NCI-H1436 treated with DMSO at 0.1 percent for 48 hours (cell line): ENCODE measurements at regions not wholly inside any gene's neighbourhood (a gene's known extent, or its start where the extent isn't known, plus 50 kb on each side); places are given as distances from the start of the nearest gene placed in this dataset.

ENCODE experiments used
- DNase-seq: peaks from one replicate; lab custom pipeline; 2025; lab: John Stamatoyannopoulos, UW

DNA sequence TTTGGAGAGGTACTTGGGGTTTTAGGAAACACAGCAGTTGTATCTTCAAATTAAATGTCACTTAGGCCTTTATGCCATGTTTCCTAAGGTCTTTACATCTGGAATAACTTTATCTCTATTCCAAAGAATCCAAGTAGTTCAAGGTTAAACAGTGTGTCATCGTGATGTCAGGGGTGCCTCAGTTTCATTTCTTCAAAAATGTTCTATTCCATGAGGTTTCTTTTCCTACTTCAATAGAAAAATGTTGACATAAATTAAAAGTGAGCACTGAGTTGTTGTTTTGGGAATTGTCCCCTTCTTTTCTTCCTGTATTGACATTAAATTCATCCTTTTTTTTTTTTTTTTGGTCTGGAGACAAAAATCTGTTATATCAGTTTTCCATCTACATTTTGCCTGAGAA is 160.6 kb upstream of the C21orf91 start:
- no peak for DNase-seq

DNA sequence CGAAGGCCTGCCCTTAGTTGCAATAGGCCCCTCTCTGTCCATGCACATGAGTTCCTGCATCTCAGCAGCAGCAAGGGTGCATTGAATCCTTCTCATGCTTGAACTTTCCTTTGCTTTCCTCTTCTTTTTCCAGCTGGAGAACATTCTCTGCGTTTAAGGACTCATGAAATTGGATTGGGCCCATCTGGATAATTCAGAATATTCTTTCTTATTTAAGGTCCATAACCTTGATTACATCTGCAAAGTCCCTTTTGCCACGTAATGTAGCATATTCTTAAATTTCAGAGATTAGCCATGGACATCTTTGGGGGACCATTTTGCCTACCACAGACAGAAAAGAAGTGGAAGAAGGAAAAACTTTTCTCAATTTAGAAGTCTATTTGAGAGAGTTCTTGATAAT is 159.7 kb upstream of the C21orf91 start:
- no peak for DNase-seq

DNA sequence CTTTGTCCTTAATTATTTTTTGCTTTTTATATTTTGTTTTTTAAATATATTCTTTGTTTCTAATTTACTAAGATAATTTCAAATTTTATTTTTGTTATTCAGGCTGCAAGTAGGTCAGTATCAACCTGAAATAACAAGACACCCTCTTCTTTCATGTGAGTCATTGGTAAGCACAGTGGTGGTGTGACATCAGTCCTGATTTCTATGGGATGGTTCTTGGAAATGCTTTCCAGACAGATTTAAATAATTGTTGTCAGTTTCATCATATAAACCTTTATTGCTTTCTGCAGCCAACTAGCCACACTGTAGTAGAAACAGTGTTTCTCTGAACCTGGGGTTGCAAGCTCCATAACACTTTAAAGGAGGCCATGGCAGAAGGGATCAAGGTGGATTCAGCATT is 157.5 kb upstream of the C21orf91 start:
- DNase-seq: no peak

DNA sequence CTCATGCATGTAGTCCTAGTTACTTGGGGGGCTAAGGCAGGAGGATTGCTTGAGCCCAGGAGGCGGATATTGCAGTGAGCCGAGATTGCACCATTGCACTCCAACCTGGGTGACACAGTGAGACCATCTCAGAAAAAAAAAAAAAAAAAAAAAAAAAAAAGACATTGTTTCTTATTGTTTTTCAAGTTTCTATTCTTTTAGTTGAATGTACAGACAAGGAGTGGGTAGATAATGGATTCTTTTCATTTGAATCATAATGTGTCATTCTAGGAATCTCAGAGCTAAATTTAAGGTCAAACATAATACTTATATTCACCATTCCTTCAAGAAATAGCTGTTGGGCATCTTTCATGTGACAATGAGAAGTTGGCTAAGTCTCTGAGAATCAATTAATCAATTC is 157.0 kb upstream of the C21orf91 start:
- DNase-seq: no peak

DNA sequence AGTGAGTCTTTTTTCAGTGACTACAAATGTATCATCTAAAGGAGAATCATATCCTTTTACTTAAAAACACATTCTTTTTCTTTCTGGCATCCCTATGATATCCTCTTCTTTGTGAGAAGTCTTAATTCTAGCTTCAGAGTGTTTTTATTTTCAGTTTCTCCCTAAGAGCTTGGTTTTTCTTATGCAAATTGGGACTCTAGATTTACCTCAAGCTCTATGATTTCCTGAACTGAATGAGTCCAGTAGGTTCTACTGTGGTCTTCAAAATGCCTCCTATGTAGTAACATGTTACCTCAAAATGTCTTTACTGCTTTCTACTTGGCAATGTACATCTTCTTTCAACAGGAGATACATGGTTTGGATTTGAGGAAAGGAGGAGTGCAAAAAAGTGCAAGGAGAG is 148.2 kb upstream of the C21orf91 start:
- no peak for DNase-seq

DNA sequence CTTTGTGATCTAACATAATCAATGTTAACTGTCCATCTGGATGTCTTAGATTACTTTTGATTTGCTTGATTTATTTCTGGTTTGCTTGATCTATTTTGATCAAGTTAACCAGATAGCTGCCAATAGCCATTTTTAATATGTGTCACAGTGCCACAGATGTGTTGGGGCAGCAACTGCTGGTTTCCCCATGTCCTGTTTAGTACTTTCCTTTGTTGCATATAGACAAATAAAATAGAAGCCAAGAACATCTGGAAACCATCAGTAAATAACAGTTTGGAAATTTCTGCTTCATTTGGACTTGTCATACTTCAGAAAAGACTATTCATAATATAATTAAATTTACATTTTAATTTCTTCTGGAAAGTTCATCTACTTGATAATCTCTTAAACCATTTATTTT is 145.6 kb upstream of the C21orf91 start:
- DNase-seq: no peak

DNA sequence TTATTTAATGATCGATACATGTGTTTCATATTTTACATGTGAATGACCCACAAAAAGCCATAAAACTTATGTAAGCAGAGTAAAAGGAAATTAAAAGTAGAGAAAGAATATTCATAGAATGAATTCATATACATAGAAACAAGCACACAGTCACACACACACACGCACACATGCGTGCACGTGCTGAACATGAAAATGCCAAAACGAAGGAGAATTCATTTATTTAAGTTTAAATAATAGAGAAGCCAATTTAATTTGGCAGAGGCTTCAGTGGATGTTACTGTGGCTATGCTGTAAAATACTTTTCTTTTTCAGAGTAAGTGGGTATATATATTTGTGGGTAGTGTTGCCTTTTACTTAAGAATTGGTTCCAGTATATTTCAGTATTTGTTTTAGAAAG is 145.0 kb upstream of the C21orf91 start:
- DNase-seq: no peak

DNA sequence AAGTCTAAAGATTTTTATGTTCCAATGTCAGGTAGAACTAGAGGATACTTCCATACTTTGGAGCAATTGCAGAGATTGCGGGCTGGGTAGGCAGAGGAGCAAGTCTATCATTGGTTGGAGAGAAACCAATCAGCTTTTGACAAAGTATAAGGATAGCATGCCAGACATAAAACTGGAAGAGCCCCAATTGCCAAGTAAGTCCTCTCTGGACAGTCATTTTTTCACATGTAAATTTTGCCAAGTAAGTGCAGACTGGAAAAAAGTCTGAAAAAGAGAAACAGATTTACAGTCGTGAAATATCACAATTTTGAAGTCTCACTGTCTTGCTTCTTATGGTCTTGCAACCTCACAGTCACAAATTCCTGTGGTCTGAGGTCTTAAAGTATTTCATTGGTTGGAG is 131.4 kb upstream of the C21orf91 start:
- no peak for DNase-seq

DNA sequence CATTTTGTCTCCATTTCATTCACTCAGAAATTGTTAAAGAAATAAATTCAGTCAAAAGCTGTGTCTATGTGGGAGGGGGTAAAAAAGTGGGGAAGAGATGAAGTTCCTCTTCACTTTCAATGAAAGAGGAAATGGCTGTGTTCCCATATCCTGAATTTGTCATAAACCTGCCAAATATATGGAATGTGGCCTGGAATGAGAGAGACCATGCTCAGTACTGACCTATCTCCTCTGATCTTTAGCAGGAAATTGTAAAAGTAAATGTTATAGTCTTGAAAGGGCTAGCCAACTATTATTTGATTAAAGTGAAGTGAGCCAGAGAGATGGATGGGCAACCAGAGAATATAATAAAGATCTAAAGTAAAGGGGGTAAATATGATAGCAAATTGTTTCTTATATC is 130.3 kb upstream of the C21orf91 start:
- no peak for DNase-seq

DNA sequence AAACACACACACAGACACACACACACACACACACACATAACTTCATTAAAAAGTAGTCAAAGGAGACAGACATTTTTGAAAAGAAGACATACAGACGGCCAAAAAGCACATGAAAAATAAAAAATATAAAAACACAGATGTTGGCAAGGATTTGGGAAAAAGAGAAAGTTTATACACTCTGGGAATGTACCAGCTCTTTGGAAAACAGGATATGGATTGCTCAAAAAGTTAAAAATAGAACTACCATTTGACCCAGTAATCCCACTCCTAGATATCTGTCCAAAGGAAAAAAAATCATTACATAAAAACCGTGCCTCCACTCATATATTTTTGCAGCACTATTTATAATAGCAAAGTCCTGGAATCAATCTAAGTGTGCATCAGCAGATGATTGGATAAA is 128.4 kb upstream of the C21orf91 start:
- DNase-seq: no peak

DNA sequence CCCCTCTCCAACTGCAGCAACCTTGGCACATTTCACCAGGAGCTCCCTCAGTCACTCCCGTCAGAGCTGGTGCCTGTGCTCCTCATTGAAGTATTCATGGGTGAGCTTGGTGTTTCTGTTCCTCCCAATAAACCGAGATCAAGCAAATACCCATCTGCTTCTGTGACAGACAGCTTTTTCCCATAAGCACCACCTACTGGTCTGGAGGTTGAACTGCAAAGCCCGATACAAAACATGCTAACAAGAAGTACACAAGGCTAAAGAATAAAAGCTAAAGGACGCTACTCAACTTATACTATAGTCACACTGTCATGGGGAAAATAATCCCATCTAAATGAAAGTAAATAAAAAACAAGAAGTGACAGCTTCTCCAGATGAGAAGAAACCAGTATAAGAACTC is 111.9 kb upstream of the C21orf91 start:
- no peak for DNase-seq

DNA sequence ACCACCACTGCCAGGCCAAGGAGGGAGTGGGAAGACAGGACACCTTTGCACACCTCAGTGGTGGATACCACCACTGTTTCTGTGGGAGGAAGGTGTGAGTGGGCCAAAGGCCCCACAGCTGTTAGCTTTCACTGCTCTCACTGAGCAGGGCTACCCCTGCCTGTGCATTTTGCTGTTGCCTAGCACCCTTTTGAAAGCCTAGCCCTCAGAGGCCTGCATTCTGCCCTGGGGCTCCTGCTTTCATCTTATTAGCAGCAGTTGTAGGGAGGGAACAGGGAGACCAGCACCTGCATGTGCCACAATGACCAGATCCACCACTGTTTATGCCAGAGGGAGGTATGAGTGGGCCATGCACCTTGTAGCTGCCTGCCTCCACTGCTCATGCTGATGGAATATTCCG is 110.9 kb upstream of the C21orf91 start:
- no peak for DNase-seq

DNA sequence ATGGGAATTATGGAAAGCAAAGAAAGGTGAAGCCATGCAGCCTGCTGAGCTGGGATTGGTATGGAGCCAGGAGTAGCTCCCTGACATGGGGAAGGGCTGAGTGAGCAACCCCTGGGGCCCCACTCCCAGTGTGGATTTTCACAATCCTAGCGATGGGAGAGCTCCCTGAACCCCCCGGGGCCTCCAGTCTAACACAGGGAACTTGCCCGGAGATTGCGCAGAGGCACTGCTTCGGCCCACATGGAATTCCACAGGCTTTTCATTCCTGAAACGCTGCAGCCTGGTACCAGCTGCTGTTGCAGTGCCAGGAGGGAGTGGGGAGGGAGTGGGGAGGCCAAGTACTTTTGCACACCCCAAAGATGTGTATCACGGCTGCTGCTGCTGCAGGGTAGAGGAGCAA is 110.4 kb upstream of the C21orf91 start:
- no peak for DNase-seq

DNA sequence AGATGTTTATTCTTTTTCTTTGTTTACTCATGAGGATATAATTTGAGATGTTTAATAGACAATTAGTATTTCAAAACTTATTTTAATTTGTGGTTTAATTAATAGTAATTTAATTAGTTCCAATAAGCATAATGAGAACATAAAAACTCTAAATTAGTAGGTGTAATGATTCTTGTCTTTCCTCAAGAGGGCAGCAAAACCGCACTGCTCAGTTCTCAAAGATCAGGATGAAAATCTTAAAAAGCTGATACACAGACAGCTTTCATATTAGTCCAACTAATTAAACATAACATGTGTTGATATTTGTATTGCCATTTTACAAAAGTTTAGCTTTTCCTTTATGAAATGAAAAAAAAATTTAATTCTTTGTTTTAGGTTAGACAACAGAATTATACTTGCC is 106.7 kb upstream of the C21orf91 start:
- no peak for DNase-seq

DNA sequence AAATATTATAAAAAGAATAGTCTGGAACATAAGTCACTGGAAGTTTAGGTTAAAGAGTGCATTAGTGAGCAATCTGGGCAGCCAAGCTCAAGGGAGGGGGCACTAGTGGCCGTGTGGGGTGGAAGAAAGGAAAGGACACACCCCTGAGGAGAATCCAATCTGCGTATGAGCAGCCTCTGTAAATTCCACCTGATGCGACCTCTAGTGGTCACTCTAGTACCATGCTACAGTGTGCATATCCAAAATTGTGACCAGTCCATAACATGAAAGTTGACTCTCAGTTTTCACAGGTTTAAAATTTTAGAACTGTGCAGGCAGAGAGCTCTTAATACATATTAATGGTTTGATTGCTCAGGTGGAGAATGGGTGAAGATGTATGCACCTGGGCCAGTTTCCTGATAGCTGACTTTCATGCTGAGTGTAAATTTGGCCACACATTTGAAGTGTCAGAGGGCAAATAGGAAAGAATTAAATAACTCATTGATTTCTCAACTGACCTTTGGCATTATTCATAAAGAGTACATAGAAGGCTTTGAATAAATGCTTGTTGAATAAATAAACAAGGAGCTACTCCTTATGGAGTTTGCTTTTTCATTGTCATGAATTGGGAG is 105.9 kb upstream of the C21orf91 start:
- DNase-seq: no peak

DNA sequence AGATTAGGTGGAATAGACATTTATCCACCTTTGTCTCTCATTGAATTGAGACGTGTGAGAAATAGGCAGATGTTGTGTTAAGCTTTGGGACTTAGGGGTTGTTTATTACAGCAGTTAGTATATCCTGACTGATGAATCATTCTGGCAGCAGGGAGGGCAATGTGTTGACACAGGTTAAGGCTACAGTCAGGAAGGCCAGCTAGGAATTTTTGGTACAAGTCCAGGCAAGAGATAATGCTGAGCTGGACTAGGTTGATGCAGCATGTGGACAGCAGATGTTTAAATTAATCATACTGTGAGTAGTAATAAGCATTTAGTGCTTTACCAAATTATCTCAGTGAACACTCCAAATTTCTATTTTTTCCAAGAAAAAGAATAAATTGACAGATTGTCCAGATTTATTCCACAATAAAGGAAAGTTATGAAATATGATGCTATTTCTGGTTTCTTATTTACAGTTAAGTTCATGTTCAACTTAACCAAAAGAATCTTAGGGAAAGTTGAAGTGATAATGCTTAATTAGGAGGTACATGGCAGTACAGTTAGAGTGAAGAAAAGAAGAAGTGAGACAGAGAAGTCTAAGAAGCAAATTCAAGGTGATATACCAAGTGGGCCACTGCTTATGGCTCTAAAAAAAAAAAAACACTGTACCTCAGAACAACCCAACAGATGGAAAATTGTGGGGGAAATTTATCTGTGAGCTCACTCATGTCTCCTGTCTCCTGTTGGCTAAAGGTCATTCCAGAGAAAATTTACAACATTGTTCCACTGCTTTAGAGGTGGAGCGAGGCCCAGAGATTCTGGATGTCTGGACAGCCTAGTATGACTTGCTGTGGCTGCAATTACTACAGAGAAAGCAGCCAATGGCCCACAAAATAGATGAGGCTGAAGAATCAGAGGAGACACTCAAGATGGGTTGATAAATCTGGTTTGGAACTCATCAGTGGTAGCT is 102.7 kb upstream of the C21orf91 start:
- no peak for DNase-seq

DNA sequence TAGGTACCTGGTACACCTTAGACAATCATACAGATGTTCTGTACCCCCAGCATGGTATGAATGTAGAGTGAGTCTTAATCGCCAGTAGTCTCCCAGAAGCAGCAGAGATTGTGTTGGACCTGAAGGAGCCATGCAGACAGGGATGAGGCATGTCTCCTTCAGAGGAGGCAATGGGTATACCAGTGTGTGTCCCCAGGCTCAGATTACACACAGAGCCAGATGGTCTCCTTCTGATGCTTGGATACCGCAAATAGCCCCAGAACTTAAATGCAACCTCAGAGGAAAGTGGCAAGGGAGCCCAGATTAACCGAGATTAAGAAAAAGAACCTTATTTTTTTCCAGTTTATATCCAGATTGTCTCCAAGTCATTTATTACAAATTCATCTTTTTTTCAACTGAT is 96.8 kb upstream of the C21orf91 start:
- DNase-seq: no peak

DNA sequence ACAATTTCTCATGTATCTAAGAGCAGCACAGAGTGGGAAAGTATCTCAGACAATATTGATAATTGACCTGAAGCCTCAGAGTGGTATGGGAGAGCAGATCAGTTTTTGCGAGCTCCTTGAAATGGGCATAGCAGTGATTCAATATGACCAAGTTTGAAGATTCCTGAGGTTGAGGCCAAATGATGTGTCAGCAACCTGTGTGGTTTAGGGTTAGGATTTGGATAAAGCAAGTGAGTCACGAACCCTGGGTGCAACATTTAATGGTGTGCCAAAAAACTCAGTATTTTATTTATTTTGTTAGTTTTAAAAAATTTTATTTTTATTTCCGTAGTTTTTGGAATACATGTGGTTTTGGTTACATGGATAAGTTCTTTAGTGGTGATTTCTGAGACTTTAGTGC is 92.5 kb upstream of the C21orf91 start:
- DNase-seq: no peak

DNA sequence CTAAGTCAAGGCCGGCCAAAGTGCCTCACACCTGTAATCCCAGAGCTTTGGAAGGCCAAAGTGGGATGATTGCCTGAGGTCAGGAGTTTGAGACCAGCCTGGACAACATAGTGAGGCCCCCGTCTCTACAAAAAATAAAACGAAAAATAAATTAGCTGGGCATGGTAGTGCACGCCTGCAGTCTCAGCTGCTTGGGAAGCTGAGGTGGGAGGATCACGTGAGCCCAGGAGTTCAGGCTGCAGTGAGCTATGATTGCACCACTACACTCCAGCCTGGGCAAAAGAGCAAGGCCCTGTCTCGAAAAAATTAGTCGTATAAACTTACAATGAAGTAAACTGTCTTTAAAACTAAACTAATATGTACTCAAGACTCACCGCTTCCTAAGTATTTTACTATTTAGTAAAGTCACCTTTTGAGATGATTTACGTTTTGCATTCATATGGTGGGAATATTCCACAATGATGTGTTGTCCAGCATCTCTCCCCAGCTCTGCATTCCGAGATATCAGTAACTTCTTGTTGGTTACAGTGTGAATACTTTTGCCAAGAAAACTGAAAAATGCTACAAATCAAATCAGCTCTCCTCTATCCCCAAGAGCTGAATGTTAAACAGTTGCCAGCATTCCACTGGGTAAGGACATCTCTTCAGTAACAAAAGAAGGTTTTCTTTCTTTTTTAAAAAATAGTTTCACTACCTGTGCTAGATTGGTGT is 84.9 kb upstream of the C21orf91 start:
- no peak for DNase-seq

DNA sequence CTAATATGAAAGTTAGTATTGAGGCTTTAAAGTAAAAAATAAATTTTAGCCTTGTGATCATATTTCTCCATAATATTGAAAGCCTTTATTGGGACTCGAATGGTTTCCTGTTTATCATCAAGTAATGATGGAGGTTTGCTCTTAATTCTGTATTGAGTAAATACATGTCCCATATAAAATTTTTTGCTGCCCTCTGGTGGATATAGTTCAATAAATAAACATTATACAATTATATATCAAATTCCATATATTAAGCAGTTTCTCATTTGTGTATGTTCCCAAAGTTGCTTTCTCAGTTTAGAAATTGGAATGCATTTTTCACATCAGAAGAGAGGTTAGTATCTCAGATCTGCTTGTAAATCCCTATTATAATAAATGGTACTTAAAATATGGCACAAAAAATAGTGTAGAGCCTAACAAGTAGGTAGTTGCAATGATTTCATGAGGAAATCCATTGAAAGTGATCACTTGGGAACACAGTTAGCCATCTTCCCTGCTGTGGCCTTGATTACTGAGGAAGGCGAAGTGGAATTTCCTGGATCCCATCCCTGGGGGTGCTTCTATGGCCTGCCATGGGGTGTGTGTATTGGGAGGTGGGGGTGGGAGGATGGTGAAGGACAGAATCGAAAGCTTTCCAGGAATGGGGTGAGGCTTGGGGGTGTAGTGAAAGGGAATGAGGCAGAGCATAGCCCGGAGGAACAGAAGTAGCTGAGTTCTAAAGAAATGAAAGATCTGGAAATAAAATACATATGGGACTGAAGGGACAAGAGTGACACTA is 84.1 kb upstream of the C21orf91 start:
- peak; percentile 9 for DNase-seq

DNA sequence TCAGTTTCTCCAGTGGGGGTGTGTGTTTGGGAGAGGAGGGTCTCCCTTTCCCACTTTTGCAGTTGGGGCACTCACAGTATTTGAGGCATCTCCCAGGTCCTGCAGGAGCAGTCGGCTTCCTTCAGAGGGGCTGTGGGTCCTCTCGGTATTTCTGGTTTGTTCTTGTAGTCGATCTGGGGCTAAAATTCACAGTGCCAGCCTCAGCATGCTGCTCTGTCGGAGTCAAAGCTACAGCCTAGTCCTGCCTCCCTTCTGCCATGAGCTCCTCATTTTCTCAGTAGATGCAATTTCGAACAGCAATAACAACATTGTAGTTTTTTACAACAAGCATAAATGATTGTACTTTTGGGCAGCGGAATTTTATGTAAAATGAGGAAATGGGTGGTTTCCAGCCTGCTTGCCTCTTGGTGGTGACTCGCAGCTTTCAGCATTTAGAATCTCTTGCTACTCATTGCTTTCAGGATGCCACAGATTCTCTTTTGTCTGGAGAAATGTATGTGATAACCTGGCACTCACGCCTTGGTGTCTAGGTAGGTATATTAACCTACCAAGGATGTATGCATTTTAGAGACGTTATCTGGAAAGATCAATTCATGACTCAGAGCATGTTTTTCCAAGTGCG is 82.4 kb upstream of the C21orf91 start:
- DNase-seq: no peak

DNA sequence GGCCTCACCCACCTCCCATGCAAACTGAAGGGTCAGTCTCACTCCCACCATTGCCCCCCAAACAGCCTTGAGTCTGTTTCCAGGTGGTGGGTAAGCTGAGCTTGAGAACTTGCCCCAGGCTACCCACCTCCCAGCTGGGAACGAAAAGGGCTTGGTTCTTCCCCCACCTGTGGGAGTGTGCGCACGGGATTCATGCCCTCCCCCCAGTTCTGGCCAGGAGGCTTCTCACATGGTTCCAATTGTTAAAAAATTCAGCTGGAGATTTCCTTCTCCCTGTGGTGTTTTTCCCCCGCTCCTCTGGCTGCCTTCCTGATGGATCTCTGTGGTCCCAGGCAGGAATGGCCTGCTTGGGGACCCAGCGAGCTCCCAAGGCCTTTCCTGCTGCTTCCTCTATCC is 81.8 kb upstream of the C21orf91 start:
- no peak for DNase-seq
